Esophagus squamous epithelium (tissue), 4 donors: ENCODE measurements at regions not wholly inside any gene's neighbourhood (a gene's known extent, or its start where the extent isn't known, plus 50 kb on each side); places are given as distances from the start of the nearest gene placed in this dataset.

ENCODE experiments used
- CTCF ChIP-seq, 6 experiments: fragments of 450-650 bp in 4 of 6; fragments of 200-600 bp in 2 of 6; sonication (generic) in 2 of 6; IDR thresholded peaks; one replicate each; pipeline ENCODE4 v1.5.1; 2016 to 2019; ENCODE audit warnings: antibody characterized with exemption in 6 of 6, mild to moderate bottlenecking in 4 of 6, moderate library complexity in 4 of 6
- POLR2A ChIP-seq, 4 donors: fragments of 450-650 bp; IDR thresholded peaks; one replicate each; pipeline ENCODE4 v1.6.1; 2017; ENCODE audit warnings: antibody characterized with exemption in 4 of 4, mild to moderate bottlenecking in 4 of 4, moderate library complexity in 3 of 4

DNA sequence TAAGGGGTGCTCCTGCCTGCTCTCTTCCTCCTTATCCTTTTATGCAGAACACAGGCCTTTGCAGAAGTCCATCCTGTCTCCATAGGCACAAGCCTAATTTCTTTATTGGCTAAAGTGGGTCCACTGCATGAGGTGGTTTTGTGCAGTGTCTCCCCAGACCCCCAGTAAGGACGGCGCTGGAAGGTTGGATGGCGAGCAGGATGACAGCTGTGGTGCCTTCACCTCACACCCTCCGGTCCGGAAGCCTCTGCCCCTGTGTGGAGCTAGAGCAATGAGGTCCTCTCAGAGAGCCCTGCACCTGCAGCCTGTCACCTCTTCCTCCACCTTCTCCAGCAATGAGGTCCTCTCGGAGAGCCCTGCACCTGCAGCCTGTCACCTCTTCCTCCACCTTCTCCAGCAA lies 393.7 kb upstream of the IRX1 start:
- TF ChIP-seq POLR2A (IDR thresholded peaks at IDR 0.05) (no peak), CTCF (IDR thresholded peaks at IDR 0.05) (no peak)
